H1 (cell line): ENCODE measurements at regions not wholly inside any gene's neighbourhood (a gene's known extent, or its start where the extent isn't known, plus 50 kb on each side); places are given as distances from the start of the nearest gene placed in this dataset.

Source experiments
- CTCF ChIA-PET: fragments of 300-600 bp; sonication (Branson Sonifier 250); formaldehyde crosslinking; loops from one replicate; lab custom pipeline; 2021; ENCODE audit not compliant: partially characterized antibody; lab: Charles Lee
- POLR2A ChIA-PET: fragments of 300-600 bp; sonication (Branson Sonifier 250); formaldehyde crosslinking; loops from one replicate; lab custom pipeline; 2021; ENCODE audit warnings: inconsistent platforms; ENCODE audit not compliant: partially characterized antibody; lab: Charles Lee
- DNase-seq, 2 experiments: peaks; one replicate each; pipeline versions ENCODE4 v3.0.0 to v3.0.0-alpha.2; 2010 to 2022; ENCODE audit warnings: low spot score in 2 of 2, low read depth in 1 of 2, mixed read lengths in 1 of 2
- FAIRE-seq: peaks from 2 replicates; lab custom pipeline; 2011; peaks lifted over from hg19 to GRCh38; lab: Jason Lieb, UNC
- H2AFZ ChIP-seq: 2 replicates; pipeline ENCODE4 v1.8.1; 2012; ENCODE audit warnings: low read length, inconsistent platforms
- H2AK5ac ChIP-seq: 2 replicates; pipeline ENCODE4 v1.6.1; 2013; ENCODE audit warnings: low read depth, low read length
- H2BK120ac ChIP-seq: replicated peaks from 2 replicates; pipeline ENCODE3; 2013; ENCODE audit warnings: low read depth, low read length, inconsistent platforms
- H2BK12ac ChIP-seq: 2 replicates; pipeline ENCODE4 v1.6.1; 2013; ENCODE audit warnings: low read depth, low read length
- H2BK15ac ChIP-seq: 2 replicates; pipeline ENCODE4 v1.6.1; 2013; ENCODE audit warnings: low read length
- H2BK20ac ChIP-seq: 2 replicates; pipeline ENCODE4 v1.6.1; 2013; ENCODE audit warnings: low read length
- H2BK5ac ChIP-seq: 2 replicates; pipeline ENCODE4 v1.6.1; 2013; ENCODE audit warnings: low read depth, low read length
- H3K14ac ChIP-seq: 2 replicates; pipeline ENCODE4 v1.6.1; 2013; ENCODE audit warnings: inconsistent platforms; ENCODE audit not compliant: insufficient read length
- H3K18ac ChIP-seq: 2 replicates; pipeline ENCODE4 v1.6.1; 2013; ENCODE audit warnings: low read length; ENCODE audit errors: extremely low read depth
- H3K23ac ChIP-seq: 2 replicates; pipeline ENCODE4 v1.6.1; 2013; ENCODE audit warnings: inconsistent platforms; ENCODE audit not compliant: insufficient read length
- H3K23me2 ChIP-seq: 2 replicates; pipeline ENCODE4 v1.6.1; 2013; ENCODE audit warnings: low read depth, low read length
- H3K27ac ChIP-seq: 2 replicates; pipeline ENCODE4 v1.6.1; 2011; ENCODE audit warnings: low read depth, low read length, inconsistent platforms
- H3K27me3 ChIP-seq, 4 experiments: replicated peaks in 1 of 4; 1 replicate in 1 of 4; 2 replicates in 3 of 4; pipeline versions ENCODE4 v1.6.1 to v1.8.1; 2011 to 2013; ENCODE audit warnings: low read length in 3 of 4, mild to moderate bottlenecking in 3 of 4, inconsistent platforms in 2 of 4, mixed read lengths in 2 of 4, moderate library complexity in 1 of 4; ENCODE audit not compliant: control insufficient read depth in 3 of 4, insufficient read depth in 3 of 4; ENCODE audit errors: extremely low read depth in 1 of 4
- H3K36me3 ChIP-seq, 4 experiments: 2 replicates each; pipeline versions ENCODE4 v1.6.1 to v1.8.1; 2011 to 2013; ENCODE audit warnings: mild to moderate bottlenecking in 4 of 4, low read length in 3 of 4, moderate library complexity in 2 of 4, control low read depth in 1 of 4, inconsistent platforms in 1 of 4; ENCODE audit not compliant: insufficient read depth in 4 of 4, control insufficient read depth in 2 of 4
- H3K4ac ChIP-seq: replicated peaks from 2 replicates; pipeline ENCODE3; 2013; ENCODE audit warnings: low read length, low read depth, mixed read lengths, inconsistent platforms; ENCODE audit not compliant: insufficient read length
- H3K4me1 ChIP-seq, 4 experiments: replicated peaks in 1 of 4; 1 replicate in 1 of 4; 2 replicates in 3 of 4; pipeline versions ENCODE4 v1.6.1 to v1.8.1; 2011 to 2013; ENCODE audit warnings: low read length in 3 of 4, inconsistent platforms in 2 of 4, mixed read lengths in 1 of 4; ENCODE audit not compliant: insufficient read depth in 4 of 4, control insufficient read depth in 3 of 4
- H3K4me2 ChIP-seq, 2 experiments: 2 replicates each; pipeline versions ENCODE4 v1.6.1 to v1.8.1; 2011 to 2013; ENCODE audit warnings: low read depth in 2 of 2, low read length in 2 of 2, control low read depth in 1 of 2, inconsistent platforms in 1 of 2, mild to moderate bottlenecking in 1 of 2; ENCODE audit not compliant: insufficient read depth in 1 of 2
- H3K4me3 ChIP-seq, 4 experiments: fragments of 200-600, 300-600 bp in 1 of 4; sonication (generic), shearing (Covaris generic), sonication (Bioruptor Twin) in 1 of 4; 2 replicates each; pipeline versions ENCODE4 v1.5.1 to v1.8.1; 2011 to 2016; ENCODE audit warnings: low read length in 4 of 4, low read depth in 3 of 4, control low read depth in 2 of 4, inconsistent platforms in 2 of 4, mild to moderate bottlenecking in 2 of 4, mixed read lengths in 1 of 4, moderate library complexity in 1 of 4; ENCODE audit not compliant: insufficient read depth in 2 of 4; ENCODE audit errors: extremely low read depth in 1 of 4
- H3K56ac ChIP-seq: replicated peaks from 2 replicates; pipeline ENCODE3; 2013; ENCODE audit warnings: low read depth, mild to moderate bottlenecking, mixed read lengths, low read length, inconsistent platforms; ENCODE audit not compliant: insufficient read length
- H3K79me1 ChIP-seq: 2 replicates; pipeline ENCODE4 v1.6.1; 2013; ENCODE audit warnings: low read depth, low read length, control low read depth
- H3K79me2 ChIP-seq, 2 experiments: 2 replicates each; pipeline versions ENCODE4 v1.6.1 to v1.8.1; 2012 to 2013; ENCODE audit warnings: low read length in 2 of 2, mild to moderate bottlenecking in 2 of 2, inconsistent platforms in 1 of 2; ENCODE audit not compliant: insufficient read depth in 2 of 2, control insufficient read depth in 1 of 2
- H3K9ac ChIP-seq, 4 experiments: replicated peaks in 1 of 4; 1 replicate in 1 of 4; 2 replicates in 3 of 4; pipeline versions ENCODE4 v1.6.1 to v1.8.1; 2011 to 2013; ENCODE audit warnings: low read depth in 3 of 4, low read length in 3 of 4, control low read depth in 2 of 4, mild to moderate bottlenecking in 2 of 4, moderate library complexity in 2 of 4, inconsistent platforms in 1 of 4; ENCODE audit errors: extremely low read depth in 1 of 4
- H3K9me3 ChIP-seq, 2 experiments: 2 replicates each; pipeline versions ENCODE4 v1.6.1 to v1.8.1; 2012 to 2013; ENCODE audit warnings: mild to moderate bottlenecking in 2 of 2, moderate library complexity in 2 of 2, control low read depth in 1 of 2, inconsistent platforms in 1 of 2, low read depth in 1 of 2, low read length in 1 of 2, mixed read lengths in 1 of 2; ENCODE audit not compliant: insufficient read depth in 2 of 2
- H4K20me1 ChIP-seq, 2 experiments: replicated peaks in 1 of 2; 2 replicates each; pipeline versions ENCODE3 to v1.8.1; 2011 to 2013; ENCODE audit warnings: inconsistent platforms in 2 of 2, low read length in 2 of 2, mild to moderate bottlenecking in 1 of 2; ENCODE audit not compliant: insufficient read depth in 2 of 2, control insufficient read depth in 1 of 2
- H4K5ac ChIP-seq: 2 replicates; pipeline ENCODE4 v1.6.1; 2013; ENCODE audit warnings: low read length, low read depth, mixed read lengths, inconsistent platforms; ENCODE audit not compliant: insufficient read length
- H4K8ac ChIP-seq: 2 replicates; pipeline ENCODE4 v1.8.0; 2013; ENCODE audit warnings: mild to moderate bottlenecking, moderate library complexity, low read length, inconsistent platforms; ENCODE audit not compliant: insufficient read depth; ENCODE audit errors: extremely low read depth
- H4K91ac ChIP-seq: replicated peaks from 2 replicates; pipeline ENCODE3; 2013; ENCODE audit warnings: low read length, mixed read lengths, inconsistent platforms; ENCODE audit not compliant: insufficient read length
- BACH1 ChIP-seq: IDR thresholded peaks from 2 replicates; pipeline ENCODE4 v1.6.1; 2012; ENCODE audit warnings: low read length, improper control_type of control experiment
- CBX5 ChIP-seq: fragments of 300-800, 300-1000 bp; sonication (generic); IDR thresholded peaks from 2 replicates; pipeline ENCODE4 v1.7.1; 2016; ENCODE audit warnings: antibody characterized with exemption, low read length, low read depth
- CBX8 ChIP-seq: fragments of 300-800, 300-1000 bp; sonication (generic); IDR thresholded peaks from 2 replicates; pipeline ENCODE4 v1.7.1; 2016; ENCODE audit warnings: low read depth, low read length, borderline replicate concordance
- CHD1 ChIP-seq: IDR thresholded peaks from 2 replicates; pipeline ENCODE4 v1.6.1; 2012; ENCODE audit warnings: low read depth, low read length, improper control_type of control experiment
- CTBP2 ChIP-seq: IDR thresholded peaks from 2 replicates; pipeline ENCODE4 v1.7.0; 2011; ENCODE audit warnings: borderline replicate concordance, mild to moderate bottlenecking, moderate library complexity, mixed read lengths, low read length; ENCODE audit not compliant: insufficient read depth, insufficient read length
- HDAC2 ChIP-seq, 2 experiments: fragments of 300-600 bp in 1 of 2; sonication (generic) in 1 of 2; IDR thresholded peaks; 2 replicates each; pipeline ENCODE4 v1.6.1; 2011 to 2012; ENCODE audit warnings: low read depth in 2 of 2, low read length in 2 of 2, mild to moderate bottlenecking in 2 of 2, moderate library complexity in 2 of 2, borderline replicate concordance in 1 of 2, inconsistent platforms in 1 of 2
- MAX ChIP-seq: IDR thresholded peaks from 2 replicates; pipeline ENCODE4 v1.6.1; 2012; ENCODE audit warnings: inconsistent platforms
- POLR2A ChIP-seq, 2 experiments: IDR thresholded peaks; 1 replicate in 1 of 2; 2 replicates in 1 of 2; pipeline ENCODE4 v1.6.1; 2011; ENCODE audit warnings: low read depth in 2 of 2, low read length in 2 of 2, mild to moderate bottlenecking in 2 of 2; ENCODE audit errors: control extremely low read depth in 1 of 2
- RBBP5 ChIP-seq: IDR thresholded peaks from 2 replicates; pipeline ENCODE4 v1.7.1; 2012; ENCODE audit warnings: low read depth, mild to moderate bottlenecking, inconsistent platforms, low read length, moderate library complexity, borderline replicate concordance
- RNF2 ChIP-seq: fragments of 200-900, 300-1000 bp; sonication (generic); IDR thresholded peaks from 2 replicates; pipeline ENCODE4 v1.7.1; 2016; ENCODE audit warnings: borderline replicate concordance, low read depth, mild to moderate bottlenecking, antibody characterized with exemption, low read length; ENCODE audit not compliant: poor library complexity, severe bottlenecking; ENCODE audit errors: missing control alignments
- SIX5 ChIP-seq: IDR thresholded peaks from 2 replicates; pipeline ENCODE4 v1.6.1; 2011; ENCODE audit warnings: mild to moderate bottlenecking, low read depth, low read length
- SRF ChIP-seq: IDR thresholded peaks from 2 replicates; pipeline ENCODE4 v1.6.1; 2011; ENCODE audit warnings: mild to moderate bottlenecking, low read depth, low read length, moderate library complexity
- TAF7 ChIP-seq: optimal IDR thresholded peaks from 2 replicates; pipeline ENCODE3; 2011; ENCODE audit warnings: low read depth, mild to moderate bottlenecking, inconsistent platforms, low read length, moderate library complexity, borderline replicate concordance
- TBP ChIP-seq: IDR thresholded peaks from 2 replicates; pipeline ENCODE4 v1.6.1; 2011; ENCODE audit warnings: low read depth, low read length, improper control_type of control experiment
- WGBS, 2 experiments: shearing (Covaris generic) in 1 of 2; methylation state at CpG; one replicate each; pipeline versions ENCODE4 v1.1.6 to v1.1.7; 2013 to 2015; ENCODE audit warnings: low lambda C conversion rate in 2 of 2, mixed read lengths in 2 of 2, inconsistent platforms in 1 of 2, low coverage in 1 of 2, missing lambda C conversion rate in 1 of 2; ENCODE audit not compliant: insufficient replicate concordance in 2 of 2, insufficient coverage in 1 of 2, insufficient read length in 1 of 2; ENCODE audit errors: extremely low coverage in 1 of 2, missing lambda C conversion rate in 1 of 2; 5-methylcytosine and 5-hydroxymethylcytosine counted together

GRCh38 chr15:69854521-69855181 is 243.1 kb downstream of the TLE3 start:
- H3K23me2 ChIP-seq = 0 out of 2 replicates have a peak, but pooled peaks cover 1% of the 10 kb centered on the region
- no peak overlapping the region for H3K4me2 ChIP-seq
- H3K18ac ChIP-seq = no peak overlapping the region
- no peak overlapping the region for H3K9ac ChIP-seq
- H3K4me1 ChIP-seq = peaks cover 0 to 4% (median 0%) of the 10 kb centered on the region in 4 experiments; a peak in 1 of 7 replicates
- H2BK5ac ChIP-seq = no peak overlapping the region
- no peak overlapping the region for H3K23ac ChIP-seq
- H4K8ac ChIP-seq = no peak overlapping the region
- H2BK15ac ChIP-seq = no peak overlapping the region
- H2BK20ac ChIP-seq = no peak overlapping the region
- no peak overlapping the region for H3K56ac ChIP-seq
- ChIA-PET CTCF (no interaction called here), POLR2A (no interaction called here)
- no peaks in the 10 kb centered on the region for H3K79me2 ChIP-seq
- DNase-seq (no peak), FAIRE-seq (no peak)
- H3K9me3 ChIP-seq = no peaks in the 10 kb centered on the region
- H2BK120ac ChIP-seq = no peak overlapping the region
- 89% methylated on average over 11 of the region's 11 CpGs; no CpG with 5 or more reads in 1 of the 2 experiments for WGBS, 2 experiments
- no peaks in the 10 kb centered on the region for H3K27me3 ChIP-seq
- H2AK5ac ChIP-seq = no peak overlapping the region
- H4K20me1 ChIP-seq = no peaks in the 10 kb centered on the region
- H2AFZ ChIP-seq = no peak overlapping the region
- H3K4ac ChIP-seq = no peak overlapping the region
- no peak overlapping the region for H3K4me3 ChIP-seq
- no peak overlapping the region for H3K27ac ChIP-seq
- no peak overlapping the region for H3K14ac ChIP-seq
- H3K36me3 ChIP-seq = no peaks in the 10 kb centered on the region
- no peak overlapping the region for H4K5ac ChIP-seq
- H2BK12ac ChIP-seq = no peak overlapping the region
- H4K91ac ChIP-seq = no peak overlapping the region
- H3K79me1 ChIP-seq = no peaks in the 10 kb centered on the region
- TF ChIP-seq SIX5 (no peak), SRF (no peak), RNF2 (no peak), TAF7 (no peak), MAX (no peak), POLR2A (IDR thresholded peaks at IDR 0.05; ENCODE audit: control extremely low read depth in 1 of 2, low read depth in 2 of 2, low read length in 2 of 2) (no peak), CBX8 (no peak), HDAC2 (IDR thresholded peaks at IDR 0.05; ENCODE audit: borderline replicate concordance in 1 of 2, low read depth in 2 of 2, low read length in 2 of 2) (no peak), RBBP5 (no peak), CHD1 (no peak), TBP (no peak), BACH1 (no peak), CTBP2 (no peak), CBX5 (no peak)
